MM.1S (cell line): ENCODE measurements at regions not wholly inside any gene's neighbourhood (a gene's known extent, or its start where the extent isn't known, plus 50 kb on each side); places are given as distances from the start of the nearest gene placed in this dataset.

Source experiments
- DNase-seq: peaks from one replicate; pipeline ENCODE4 v3.0.0-alpha.2; 2015
- H2AFZ ChIP-seq: fragments of 300-600 bp; sonication (generic); 2 replicates; pipeline ENCODE4 v1.6.0; 2016; ENCODE audit warnings: antibody characterized with exemption, low read length
- H3F3A ChIP-seq: fragments of 300-600 bp; sonication (generic); 2 replicates; pipeline ENCODE4 v1.6.1; 2016; ENCODE audit warnings: mild to moderate bottlenecking, antibody characterized with exemption, low read length, moderate library complexity, mixed read lengths; ENCODE audit not compliant: insufficient read depth
- H3K27ac ChIP-seq: fragments of 300-600 bp; sonication (generic); 2 replicates; pipeline ENCODE4 v1.5.1; 2016; ENCODE audit warnings: mild to moderate bottlenecking, low read length
- H3K27me3 ChIP-seq: fragments of 300-600 bp; sonication (generic); replicated peaks from 2 replicates; pipeline ENCODE4 v1.6.0; 2016; ENCODE audit warnings: low read length; ENCODE audit not compliant: insufficient read depth
- H3K36me3 ChIP-seq: fragments of 300-600 bp; sonication (generic); replicated peaks from 2 replicates; pipeline ENCODE4 v1.6.1; 2016; ENCODE audit warnings: mild to moderate bottlenecking, low read length, mixed read lengths; ENCODE audit not compliant: insufficient read depth
- H3K4me1 ChIP-seq: fragments of 300-600 bp; sonication (generic); 2 replicates; pipeline ENCODE4 v1.6.1; 2016; ENCODE audit warnings: low read length, mixed read lengths
- H3K4me2 ChIP-seq: fragments of 300-600 bp; sonication (generic); 2 replicates; pipeline ENCODE4 v1.6.0; 2016; ENCODE audit warnings: low read depth, low read length
- H3K4me3 ChIP-seq: fragments of 300-600 bp; sonication (generic); 2 replicates; pipeline ENCODE4 v1.5.1; 2016; ENCODE audit warnings: low read length, mixed read lengths
- H3K79me2 ChIP-seq: fragments of 300-600 bp; sonication (generic); 2 replicates; pipeline ENCODE4 v1.6.1; 2016; ENCODE audit warnings: mixed run types, low read length, mixed read lengths
- H3K9ac ChIP-seq: fragments of 300-600 bp; sonication (generic); 2 replicates; pipeline ENCODE4 v1.6.1; 2016; ENCODE audit warnings: low read length, mixed read lengths
- H3K9me2 ChIP-seq: fragments of 300-600 bp; sonication (generic); replicated peaks from 2 replicates; pipeline ENCODE4 v1.6.1; 2016; ENCODE audit warnings: mild to moderate bottlenecking, low read length, mixed read lengths; ENCODE audit not compliant: insufficient read depth
- H3K9me3 ChIP-seq: fragments of 300-600 bp; sonication (generic); replicated peaks from 2 replicates; pipeline ENCODE4 v1.6.1; 2016; ENCODE audit warnings: mild to moderate bottlenecking, low read length, mixed read lengths; ENCODE audit not compliant: insufficient read depth
- H4K20me1 ChIP-seq: fragments of 300-600 bp; sonication (generic); 2 replicates; pipeline ENCODE4 v1.6.1; 2016; ENCODE audit warnings: mild to moderate bottlenecking, low read length, moderate library complexity, mixed read lengths; ENCODE audit not compliant: insufficient read depth
- CTCF ChIP-seq: fragments of 300-600 bp; sonication (generic); IDR thresholded peaks from 2 replicates; pipeline ENCODE4 v1.5.1; 2016; ENCODE audit warnings: antibody characterized with exemption, low read length, mixed read lengths
- EZH2 ChIP-seq: fragments of 300-600 bp; sonication (generic); optimal IDR thresholded peaks from 2 replicates; pipeline ENCODE3; 2017; ENCODE audit warnings: low read depth, mild to moderate bottlenecking, antibody characterized with exemption, low read length, mixed read lengths
- EZH2phosphoT487 ChIP-seq: fragments of 300-600 bp; sonication (generic); IDR thresholded peaks from 2 replicates; pipeline ENCODE4 v1.6.1; 2018; ENCODE audit warnings: antibody characterized with exemption, low read length

- Histone ChIP-seq H3K4me2 (no peak overlapping the region), H2AFZ (no peak overlapping the region), H3K4me1 (no peaks in the 10 kb centered on the region), H3K9me3 (no peaks in the 10 kb centered on the region), H3K27me3 (no peaks in the 10 kb centered on the region), H3K9me2 (no peaks in the 10 kb centered on the region), H3K79me2 (no peaks in the 10 kb centered on the region), H3K36me3 (no peaks in the 10 kb centered on the region), H3F3A (no peaks in the 10 kb centered on the region), H3K9ac (no peak overlapping the region), H3K4me3 (no peak overlapping the region), H3K27ac (no peak overlapping the region), H4K20me1 (no peaks in the 10 kb centered on the region)
- DNase-seq = no peak
- TF ChIP-seq CTCF (no peak), EZH2 (no peak), EZH2phosphoT487 (no peak)
These were observed 87.7 kb downstream of the DCK start for GRCh38 chr4:71081192-71081591.

- Histone ChIP-seq H3F3A (no peaks in the 10 kb centered on the region), H3K9ac (no peak overlapping the region), H3K4me1 (no peaks in the 10 kb centered on the region), H3K9me2 (no peaks in the 10 kb centered on the region), H3K27me3 (no peaks in the 10 kb centered on the region), H3K27ac (no peak overlapping the region), H3K79me2 (no peaks in the 10 kb centered on the region), H3K4me2 (no peak overlapping the region), H3K4me3 (no peak overlapping the region), H3K9me3 (no peaks in the 10 kb centered on the region), H4K20me1 (no peaks in the 10 kb centered on the region), H2AFZ (no peak overlapping the region), H3K36me3 (no peaks in the 10 kb centered on the region)
- TF ChIP-seq CTCF = no peak
- TF ChIP-seq EZH2phosphoT487 = no peak
- TF ChIP-seq EZH2 = no peak
- DNase-seq = no peak
These were observed 100.3 kb downstream of the DCK start for GRCh38 chr4:71093745-71094144.

DNA sequence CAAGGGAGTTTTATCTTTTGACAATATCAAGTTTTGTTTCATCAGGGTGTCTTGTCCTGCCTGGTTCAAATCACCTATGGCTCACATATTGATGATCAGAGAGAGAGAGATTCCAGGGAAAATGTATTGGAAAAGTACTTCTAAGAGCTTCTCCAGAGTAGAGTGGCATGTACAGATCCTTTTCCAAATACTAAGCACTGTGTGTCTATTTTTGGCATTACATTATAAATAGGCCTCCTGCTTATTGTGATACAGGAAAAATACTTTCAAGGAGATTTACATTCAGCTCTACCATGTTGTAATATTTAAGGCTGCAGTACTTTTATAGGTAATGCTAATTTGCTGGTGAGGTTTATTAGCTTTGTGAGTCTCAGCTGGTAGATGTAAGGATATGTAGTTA, 100.8 kb downstream of the DCK start:
- Histone ChIP-seq H3K4me3 (no peak overlapping the region), H3K4me2 (no peak overlapping the region), H4K20me1 (no peaks in the 10 kb centered on the region), H3K9me3 (no peaks in the 10 kb centered on the region), H3K36me3 (no peaks in the 10 kb centered on the region), H3F3A (no peaks in the 10 kb centered on the region), H2AFZ (no peak overlapping the region), H3K9me2 (no peaks in the 10 kb centered on the region), H3K79me2 (no peaks in the 10 kb centered on the region), H3K27me3 (no peaks in the 10 kb centered on the region), H3K4me1 (no peaks in the 10 kb centered on the region), H3K27ac (no peak overlapping the region), H3K9ac (no peak overlapping the region)
- DNase-seq = no peak
- TF ChIP-seq EZH2phosphoT487 (no peak), EZH2 (no peak), CTCF (no peak)
